ENCODE measurements at regions not wholly inside any gene's neighbourhood (a gene's known extent, or its start where the extent isn't known, plus 50 kb on each side); places are given as distances from the start of the nearest gene placed in this dataset.

DNA sequence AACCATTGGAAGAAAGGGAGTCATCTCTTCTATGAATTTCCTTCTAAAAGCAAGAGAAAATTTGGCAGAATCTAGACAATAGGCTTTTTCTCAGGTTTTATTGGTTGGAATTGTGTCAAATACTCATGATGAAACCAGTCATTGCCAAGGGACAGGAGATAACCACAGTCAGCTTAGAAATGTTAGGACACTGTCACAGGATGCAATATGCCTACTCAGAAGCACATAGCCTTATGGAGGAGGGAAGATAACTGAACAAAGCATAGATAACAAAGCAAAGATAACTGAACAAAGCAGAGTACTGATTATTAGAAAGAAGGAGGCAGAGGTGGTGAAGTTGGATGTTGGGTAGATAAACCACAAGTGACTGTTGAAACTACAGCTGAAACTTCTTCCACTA lies 303.5 kb upstream of the PDGFD start (continued):
- TF ChIP-seq, protein P1, sequence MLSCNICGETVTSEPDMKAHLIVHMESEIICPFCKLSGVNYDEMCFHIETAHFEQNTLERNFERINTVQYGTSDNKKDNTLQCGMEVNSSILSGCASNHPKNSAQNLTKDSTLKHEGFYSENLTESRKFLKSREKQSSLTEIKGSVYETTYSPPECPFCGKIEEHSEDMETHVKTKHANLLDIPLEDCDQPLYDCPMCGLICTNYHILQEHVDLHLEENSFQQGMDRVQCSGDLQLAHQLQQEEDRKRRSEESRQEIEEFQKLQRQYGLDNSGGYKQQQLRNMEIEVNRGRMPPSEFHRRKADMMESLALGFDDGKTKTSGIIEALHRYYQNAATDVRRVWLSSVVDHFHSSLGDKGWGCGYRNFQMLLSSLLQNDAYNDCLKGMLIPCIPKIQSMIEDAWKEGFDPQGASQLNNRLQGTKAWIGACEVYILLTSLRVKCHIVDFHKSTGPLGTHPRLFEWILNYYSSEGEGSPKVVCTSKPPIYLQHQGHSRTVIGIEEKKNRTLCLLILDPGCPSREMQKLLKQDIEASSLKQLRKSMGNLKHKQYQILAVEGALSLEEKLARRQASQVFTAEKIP (CRISPR knock-in tag; IDR thresholded peaks at IDR 0.05; ENCODE audit: borderline replicate concordance): no peak
- TF ChIP-seq ZNF329 (CRISPR knock-in tag; IDR thresholded peaks at IDR 0.05; ENCODE audit: low read depth) (no peak), WIZ (CRISPR knock-in tag; IDR thresholded peaks at IDR 0.05) (no peak), ZNF709 (CRISPR knock-in tag; IDR thresholded peaks at IDR 0.05) (no peak), ZNF670 (CRISPR knock-in tag; IDR thresholded peaks at IDR 0.05; ENCODE audit: borderline replicate concordance) (no peak)

DNA sequence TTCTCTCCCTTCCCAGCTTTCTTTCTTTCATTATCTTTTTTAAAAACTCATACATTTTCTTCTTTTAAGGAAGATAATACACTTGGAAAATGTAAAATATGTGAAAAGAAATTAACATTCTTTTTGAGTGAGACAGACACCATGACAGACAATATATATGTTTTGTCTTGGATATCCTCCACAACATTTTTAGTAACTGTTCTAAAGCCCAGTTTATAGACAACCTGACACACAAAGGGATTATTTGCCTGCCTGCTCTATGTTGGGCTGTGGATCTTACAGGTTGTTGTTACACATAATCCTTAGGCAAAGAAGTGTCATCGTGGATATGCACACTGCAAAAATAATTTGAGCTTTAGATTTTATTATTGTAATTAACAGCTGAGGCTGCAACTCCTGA lies 301.4 kb upstream of the PDGFD start:
- no peak for DNase-seq (ENCODE audit: low spot score)
- intact Hi-C loops (cut with micrococcal nuclease; ENCODE audit: unreplicated experiment) (no loop called here), in situ Hi-C loops (cut with HindIII; ENCODE audit: extremely low pct_ligation_motif_present, low pct_unique_long_range_greater_than_20kb) (no loop called here)
- FAIRE-seq: no peak
- Histone ChIP-seq H3K4me3 (replicated peaks in 1 of 3; ENCODE audit: insufficient read depth in 1 of 3, low read depth in 2 of 3, low read length in 3 of 3) (no peak overlapping the region), H3K36me3 (replicated peaks in 1 of 2; ENCODE audit: control insufficient read depth in 1 of 2, insufficient read depth in 2 of 2, low read length in 2 of 2) (no peaks in the 10 kb centered on the region), H3K4me2 (ENCODE audit: low read depth, low read length) (no peak overlapping the region), H3K9me3 (ENCODE audit: low read length) (no peaks in the 10 kb centered on the region), H3K79me2 (ENCODE audit: insufficient read depth, low read length) (no peaks in the 10 kb centered on the region), H3K9ac (ENCODE audit: insufficient read depth, low read depth, low read length) (no peak overlapping the region), H3K4me1 (ENCODE audit: insufficient read depth, low read length) (no peaks in the 10 kb centered on the region), H2AFZ (ENCODE audit: low read length) (no peak overlapping the region), H3K27ac (ENCODE audit: extremely low read length, insufficient read depth, low read length) (no peak overlapping the region), H3K27me3 (ENCODE audit: control insufficient read depth in 1 of 2, insufficient read depth in 2 of 2, low read length in 2 of 2) (no peaks in the 10 kb centered on the region; a peak in 1 of 5 replicates), H4K20me1 (ENCODE audit: insufficient read depth, low read length) (no peaks in the 10 kb centered on the region)
- ATAC-seq: no peak
- BruUV-seq (replicated peaks): no TSS peak
- 0% methylated on average over 1 of the region's 1 CpG for WGBS (ENCODE audit: low lambda C conversion rate)
- CTCF ChIA-PET (ENCODE audit: low intra/inter-chr PET ratio, low total read pairs): no interaction called here
- POLR2A ChIA-PET: no interaction called here
- no peak for TF ChIP-seq HMG20B (CRISPR knock-in tag; conservative IDR thresholded peaks at IDR 0.05)
- no peak for TF ChIP-seq STAT5B (CRISPR knock-in tag; IDR thresholded peaks at IDR 0.05)
- TF ChIP-seq ZNF761 (CRISPR knock-in tag; conservative IDR thresholded peaks at IDR 0.05): no peak
- TF ChIP-seq NFIB (CRISPR knock-in tag; IDR thresholded peaks at IDR 0.05; ENCODE audit: borderline replicate concordance): no peak
- TF ChIP-seq, protein P2, sequence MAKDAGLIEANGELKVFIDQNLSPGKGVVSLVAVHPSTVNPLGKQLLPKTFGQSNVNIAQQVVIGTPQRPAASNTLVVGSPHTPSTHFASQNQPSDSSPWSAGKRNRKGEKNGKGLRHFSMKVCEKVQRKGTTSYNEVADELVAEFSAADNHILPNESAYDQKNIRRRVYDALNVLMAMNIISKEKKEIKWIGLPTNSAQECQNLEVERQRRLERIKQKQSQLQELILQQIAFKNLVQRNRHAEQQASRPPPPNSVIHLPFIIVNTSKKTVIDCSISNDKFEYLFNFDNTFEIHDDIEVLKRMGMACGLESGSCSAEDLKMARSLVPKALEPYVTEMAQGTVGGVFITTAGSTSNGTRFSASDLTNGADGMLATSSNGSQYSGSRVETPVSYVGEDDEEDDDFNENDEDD (CRISPR knock-in tag; IDR thresholded peaks at IDR 0.05; ENCODE audit: borderline replicate concordance): no peak
- TF ChIP-seq CEBPG (CRISPR knock-in tag; IDR thresholded peaks at IDR 0.05): no peak
- TF ChIP-seq FOXA1 (IDR thresholded peaks at IDR 0.05): no peak
- TF ChIP-seq FOXA1 (CRISPR knock-in tag; IDR thresholded peaks at IDR 0.05): no peak
- no peak for TF ChIP-seq REL (CRISPR knock-in tag; conservative IDR thresholded peaks at IDR 0.05)
- no peak for TF ChIP-seq ELF3 (CRISPR knock-in tag; IDR thresholded peaks at IDR 0.05)
- TF ChIP-seq ZKSCAN5 (CRISPR knock-in tag; IDR thresholded peaks at IDR 0.05): no peak
- no peak for TF ChIP-seq MEIS2 (CRISPR knock-in tag; IDR thresholded peaks at IDR 0.05)
- no peak for TF ChIP-seq POLR2AphosphoS5 (IDR thresholded peaks at IDR 0.05; ENCODE audit: low read depth, low read length)
